OCI-LY7 (cell line): ENCODE measurements at regions not wholly inside any gene's neighbourhood (a gene's known extent, or its start where the extent isn't known, plus 50 kb on each side); places are given as distances from the start of the nearest gene placed in this dataset.

Source experiments
- BruUV-seq: library from RNA; stranded (reverse); fragments of 400-500 nt; replicated peaks from 2 replicates; lab custom pipeline; 2021; lab: Mats Ljungman, UMichigan
- CTCF ChIA-PET: fragments of 300-600 bp; sonication (Branson Sonifier 250); formaldehyde crosslinking; loops from one replicate; lab custom pipeline; 2022; ENCODE audit warnings: antibody characterized with exemption; ENCODE audit not compliant: unreplicated experiment; lab: Charles Lee
- POLR2A ChIA-PET: fragments of 300-600 bp; sonication (Branson Sonifier 250); formaldehyde crosslinking; loops from one replicate; lab custom pipeline; 2022; ENCODE audit warnings: antibody characterized with exemption; lab: Charles Lee
- DNase-seq: peaks from one replicate; pipeline ENCODE4 v3.0.0-alpha.2; 2015; ENCODE audit warnings: low spot score
- H2AFZ ChIP-seq: fragments of 200-600 bp; sonication (generic), shearing (Covaris generic); 2 replicates; pipeline ENCODE4 v1.6.1; 2014; ENCODE audit warnings: mild to moderate bottlenecking, antibody characterized with exemption, low read length, moderate library complexity
- H3K27ac ChIP-seq: fragments of 200-600 bp; sonication (generic); 2 replicates; pipeline ENCODE4 v1.5.1; 2014; ENCODE audit warnings: mixed run types, low read depth, mild to moderate bottlenecking, moderate library complexity, low read length, inconsistent platforms; ENCODE audit not compliant: poor library complexity, severe bottlenecking
- H3K36me3 ChIP-seq: fragments of 200-600 bp; sonication (generic); 2 replicates; pipeline ENCODE4 v1.6.1; 2014; ENCODE audit warnings: mild to moderate bottlenecking, antibody characterized with exemption, low read length, moderate library complexity, mixed read lengths; ENCODE audit not compliant: insufficient read depth
- H3K4me1 ChIP-seq: fragments of 200-600 bp; sonication (generic); 2 replicates; pipeline ENCODE4 v1.5.1; 2014; ENCODE audit warnings: mild to moderate bottlenecking, low read length; ENCODE audit not compliant: insufficient read depth, poor library complexity, severe bottlenecking
- H3K4me2 ChIP-seq: fragments of 200-600 bp; sonication (generic); 2 replicates; pipeline ENCODE4 v1.6.1; 2014; ENCODE audit warnings: mild to moderate bottlenecking, low read length
- H3K4me3 ChIP-seq: fragments of 200-600 bp; sonication (generic); 2 replicates; pipeline ENCODE4 v1.5.1; 2014; ENCODE audit warnings: mild to moderate bottlenecking, low read depth, low read length; ENCODE audit not compliant: poor library complexity, severe bottlenecking
- H3K79me2 ChIP-seq: fragments of 200-600 bp; sonication (generic); 2 replicates; pipeline ENCODE4 v1.6.1; 2016; ENCODE audit warnings: low read depth, mild to moderate bottlenecking, low read length, moderate library complexity, mixed read lengths; ENCODE audit not compliant: insufficient read depth
- H3K9me2 ChIP-seq: fragments of 200-600 bp; sonication (generic); 2 replicates; pipeline ENCODE4 v1.6.1; 2016; ENCODE audit warnings: mild to moderate bottlenecking, low read length, mixed read lengths; ENCODE audit not compliant: insufficient read depth
- H3K9me3 ChIP-seq: fragments of 200-600 bp; sonication (generic); 2 replicates; pipeline ENCODE4 v1.6.1; 2014; ENCODE audit warnings: mild to moderate bottlenecking, mixed run types, low read length, mixed read lengths
- H4K20me1 ChIP-seq: fragments of 200-600 bp; sonication (generic); 2 replicates; pipeline ENCODE4 v1.6.1; 2014; ENCODE audit warnings: mild to moderate bottlenecking, antibody characterized with exemption, low read length, moderate library complexity, mixed read lengths; ENCODE audit not compliant: insufficient read depth
- CTCF ChIP-seq: fragments of 200-600 bp; sonication (generic); conservative IDR thresholded peaks from 2 replicates; pipeline ENCODE4 v1.5.1; 2014; ENCODE audit warnings: mild to moderate bottlenecking, antibody characterized with exemption, low read length, moderate library complexity, mixed read lengths
- EZH2phosphoT487 ChIP-seq: fragments of 200-600 bp; sonication (generic); IDR thresholded peaks from 2 replicates; pipeline ENCODE4 v1.6.1; 2018; ENCODE audit warnings: low read depth, borderline replicate concordance, mild to moderate bottlenecking, mixed run types, antibody characterized with exemption, low read length, moderate library complexity, mixed read lengths
- intact Hi-C: fragments of 100-400 bp; cut with micrococcal nuclease; formaldehyde crosslinking; loops from one replicate; pipeline ENCODE4 v1.10.0; 2022; ENCODE audit not compliant: unreplicated experiment

DNA sequence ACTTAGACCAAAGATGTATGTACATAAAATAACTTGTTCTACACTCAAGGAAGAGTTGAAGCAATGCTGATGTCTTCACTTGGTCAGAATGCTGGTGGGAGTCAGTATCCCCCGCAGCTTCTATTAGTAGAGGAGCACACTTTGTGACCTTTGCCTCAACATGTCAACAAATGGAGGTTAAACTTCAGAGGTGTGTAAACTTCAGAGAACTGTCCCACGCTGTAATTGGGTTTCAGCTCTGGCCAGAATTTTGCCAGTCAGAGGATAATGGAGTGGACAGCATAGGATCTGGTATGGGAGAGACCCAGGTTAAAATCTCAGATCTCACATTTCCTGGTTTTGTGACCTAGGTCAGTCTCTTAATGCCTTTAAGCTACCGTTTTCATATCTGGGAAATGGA lies 107.6 kb upstream of the ZNF644 start:
- H3K79me2 ChIP-seq, result no peaks in the 10 kb centered on the region
- no peak overlapping the region for H2AFZ ChIP-seq
- no peak overlapping the region for H3K4me2 ChIP-seq
- H3K27ac ChIP-seq, result no peak overlapping the region
- H3K4me1 ChIP-seq, result no peaks in the 10 kb centered on the region
- no TSS peak for BruUV-seq
- no peaks in the 10 kb centered on the region for H3K9me3 ChIP-seq
- no peak for DNase-seq
- ChIA-PET POLR2A (no interaction called here), CTCF (no interaction called here)
- no peaks in the 10 kb centered on the region for H4K20me1 ChIP-seq
- TF ChIP-seq CTCF (no peak), EZH2phosphoT487 (no peak)
- no peak overlapping the region for H3K4me3 ChIP-seq
- no peaks in the 10 kb centered on the region for H3K36me3 ChIP-seq
- H3K9me2 ChIP-seq, result no peaks in the 10 kb centered on the region
- intact Hi-C loops, result no loop called here

DNA sequence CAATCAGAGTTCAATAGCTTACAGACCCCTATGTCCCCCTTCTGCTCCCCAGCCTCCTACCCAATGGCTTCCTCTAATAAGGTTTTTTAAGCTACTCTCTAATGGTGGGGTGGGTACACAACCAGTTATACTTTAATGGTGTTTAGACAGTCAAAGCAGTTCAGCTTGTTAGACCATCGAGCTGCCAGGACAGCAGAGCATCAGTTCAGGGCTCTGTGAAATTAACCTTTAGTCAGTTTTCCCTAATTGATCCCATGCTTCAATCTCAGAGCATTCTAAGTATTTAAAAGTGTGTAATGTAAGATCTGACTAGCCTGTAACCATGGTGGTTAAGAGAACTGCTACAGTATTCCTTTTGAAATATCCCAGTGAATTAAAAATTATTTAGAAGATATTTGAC lies 107.2 kb upstream of the ZNF644 start:
- BruUV-seq, result no TSS peak
- Histone ChIP-seq H3K79me2 (no peaks in the 10 kb centered on the region), H4K20me1 (no peaks in the 10 kb centered on the region), H3K9me3 (no peaks in the 10 kb centered on the region), H3K36me3 (no peaks in the 10 kb centered on the region), H3K4me2 (no peak overlapping the region), H3K4me3 (no peak overlapping the region), H2AFZ (no peak overlapping the region), H3K4me1 (no peaks in the 10 kb centered on the region), H3K9me2 (no peaks in the 10 kb centered on the region), H3K27ac (no peak overlapping the region)
- intact Hi-C loops, result no loop called here
- no peak for DNase-seq
- POLR2A ChIA-PET, result interaction anchor here (0.6 kb wide), 1 partner anchor 122 kb away, joined by 4 read pairs; no protein-coding TSS in a partner anchor
- TF ChIP-seq CTCF (no peak), EZH2phosphoT487 (no peak)
- CTCF ChIA-PET, result no interaction called here

DNA sequence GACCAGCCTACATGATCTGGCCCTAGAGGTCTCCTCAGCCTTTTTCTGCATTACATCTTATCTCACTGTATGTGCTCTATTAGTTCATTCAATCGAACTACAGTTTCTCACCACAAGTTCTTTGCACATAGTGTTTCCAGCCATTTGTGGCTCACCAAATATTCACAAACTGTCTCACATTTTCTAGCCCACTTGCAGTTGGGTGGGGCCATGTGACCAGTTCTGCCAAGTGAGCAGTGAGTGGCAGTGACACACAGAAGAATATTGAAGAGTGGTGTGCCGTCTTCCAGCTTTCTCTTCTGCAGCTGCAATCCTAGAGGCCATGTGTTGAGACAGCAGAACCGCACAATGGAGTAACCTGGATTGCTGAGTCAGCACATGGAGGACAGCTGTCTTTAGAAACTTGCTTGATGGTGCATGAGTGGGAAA lies 103.2 kb upstream of the ZNF644 start:
- no peaks in the 10 kb centered on the region for H3K79me2 ChIP-seq
- no peak for DNase-seq
- H3K4me1 ChIP-seq, result no peaks in the 10 kb centered on the region
- no peaks in the 10 kb centered on the region for H4K20me1 ChIP-seq
- no peak overlapping the region for H2AFZ ChIP-seq
- no peaks in the 10 kb centered on the region for H3K9me2 ChIP-seq
- no peaks in the 10 kb centered on the region for H3K9me3 ChIP-seq
- intact Hi-C loops, result no loop called here
- H3K4me2 ChIP-seq, result no peak overlapping the region
- no peak overlapping the region for H3K27ac ChIP-seq
- BruUV-seq, result no TSS peak
- TF ChIP-seq CTCF (no peak), EZH2phosphoT487 (no peak)
- no peaks in the 10 kb centered on the region for H3K36me3 ChIP-seq
- H3K4me3 ChIP-seq, result no peak overlapping the region
- CTCF ChIA-PET, result no interaction called here
- POLR2A ChIA-PET, result interaction anchor here (0.6 kb wide), 2 partner anchors 138 to 1860 kb away, joined by 3 to 4 read pairs; no protein-coding TSS in a partner anchor
